Endometrium (tissue), 2 donors: ENCODE measurements at regions not wholly inside any gene's neighbourhood (a gene's known extent, or its start where the extent isn't known, plus 50 kb on each side); places are given as distances from the start of the nearest gene placed in this dataset.
"Not testable (repeated sequence)": the region's sequence is repeated elsewhere in the genome, so short reads cannot be mapped to it uniquely, and the experiment has no call there.

Experiments used
- FAIRE-seq: peaks from 2 replicates; lab custom pipeline; 2012; peaks lifted over from hg19 to GRCh38; lab: Jason Lieb, UNC
- donor health status: control.
- donor health status: control.

- FAIRE-seq = no peak
Measured at GRCh38 chr16:59527206-59527997, 793.3 kb upstream of the GOT2 start.

GRCh38 chr16:59522826-59523225 lies 788.7 kb upstream of the GOT2 start:
- no peak for FAIRE-seq

- FAIRE-seq = not testable (repeated sequence)
Measured at GRCh38 chr16:59518721-59519120, 784.6 kb upstream of the GOT2 start.

GRCh38 chr16:59514651-59515050 lies 780.5 kb upstream of the GOT2 start:
- no peak for FAIRE-seq

- FAIRE-seq = no peak
Measured at GRCh38 chr16:59510008-59510424, 775.9 kb upstream of the GOT2 start.

GRCh38 chr16:59500601-59501000 lies 766.5 kb upstream of the GOT2 start:
- FAIRE-seq = no peak

GRCh38 chr16:59487067-59487466 lies 753.0 kb upstream of the GOT2 start:
- FAIRE-seq = no peak

GRCh38 chr16:59484833-59485516 lies 750.9 kb upstream of the GOT2 start:
- FAIRE-seq = no peak

GRCh38 chr16:59478838-59479237 lies 744.7 kb upstream of the GOT2 start:
- no peak for FAIRE-seq

GRCh38 chr16:59470556-59470955 lies 736.4 kb upstream of the GOT2 start:
- no peak for FAIRE-seq

GRCh38 chr16:59469266-59469665 lies 735.1 kb upstream of the GOT2 start:
- no peak for FAIRE-seq

GRCh38 chr16:59463776-59464175 lies 729.7 kb upstream of the GOT2 start:
- FAIRE-seq = no peak

GRCh38 chr16:59459806-59460205 lies 725.7 kb upstream of the GOT2 start:
- FAIRE-seq = no peak

- FAIRE-seq = no peak
Measured at GRCh38 chr16:59455497-59455896, 721.4 kb upstream of the GOT2 start.

GRCh38 chr16:59450513-59450912 lies 716.4 kb upstream of the GOT2 start:
- FAIRE-seq = not testable (repeated sequence)

- FAIRE-seq = no peak
Measured at GRCh38 chr16:59440502-59440901, 706.4 kb upstream of the GOT2 start.

- FAIRE-seq = no peak
Measured at GRCh38 chr16:59432896-59433295, 698.8 kb upstream of the GOT2 start.

GRCh38 chr16:59432276-59432675 lies 698.2 kb upstream of the GOT2 start:
- FAIRE-seq = no peak

- no peak for FAIRE-seq
Measured at GRCh38 chr16:59424714-59425273, 690.7 kb upstream of the GOT2 start.

GRCh38 chr16:59411961-59412841 lies 678.1 kb upstream of the GOT2 start:
- no peak for FAIRE-seq

- no peak for FAIRE-seq
Measured at GRCh38 chr16:59410451-59410850, 676.3 kb upstream of the GOT2 start.

GRCh38 chr16:59405802-59406201 lies 671.7 kb upstream of the GOT2 start:
- FAIRE-seq = no peak
